ENCODE measurements at regions not wholly inside any gene's neighbourhood (a gene's known extent, or its start where the extent isn't known, plus 50 kb on each side); places are given as distances from the start of the nearest gene placed in this dataset.
"Not testable (repeated sequence)": the region's sequence is repeated elsewhere in the genome, so short reads cannot be mapped to it uniquely, and the experiment has no call there.

DNA sequence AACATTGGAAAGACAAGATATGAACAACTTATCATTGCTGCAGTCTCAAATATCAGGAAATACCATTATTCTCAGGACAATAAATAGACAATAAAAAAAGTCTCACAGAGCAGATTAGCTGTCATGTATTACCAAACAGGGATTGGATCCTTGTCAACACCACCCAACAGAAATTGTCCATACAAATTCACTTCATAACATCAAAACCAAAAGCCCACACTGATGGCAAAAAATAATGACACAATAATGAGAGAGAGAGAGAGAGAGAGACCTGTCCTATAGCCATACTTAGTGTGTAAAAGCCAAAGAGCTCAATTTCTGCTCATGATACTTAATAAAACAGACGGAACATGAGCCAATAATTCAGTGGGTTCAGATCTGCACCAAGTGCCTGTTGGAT is 96.5 kb downstream of the PPIAL4G start:
- no peak for DNase-seq (ENCODE audit: low read depth in 2 of 2, low spot score in 1 of 2)

DNA sequence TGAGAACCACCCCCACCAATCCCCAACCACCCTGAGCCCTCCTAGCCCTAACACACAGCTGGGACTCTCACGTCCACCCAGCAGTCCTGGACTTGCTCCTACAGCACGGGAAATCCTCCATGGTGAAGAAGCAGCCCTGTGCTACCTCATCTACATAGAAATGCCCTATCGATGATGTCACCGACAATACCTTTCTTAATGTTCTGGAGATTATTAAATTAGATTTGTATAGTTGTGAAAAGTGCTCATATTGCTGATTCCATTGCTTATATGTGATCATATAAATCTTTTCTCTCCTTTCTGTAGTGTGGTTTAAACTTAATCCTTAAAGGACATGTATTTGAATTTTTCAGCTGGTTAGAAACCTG is 97.1 kb downstream of the PPIAL4G start:
- DNase-seq (ENCODE audit: low read depth in 2 of 2, low spot score in 1 of 2) = not testable (repeated sequence)

DNA sequence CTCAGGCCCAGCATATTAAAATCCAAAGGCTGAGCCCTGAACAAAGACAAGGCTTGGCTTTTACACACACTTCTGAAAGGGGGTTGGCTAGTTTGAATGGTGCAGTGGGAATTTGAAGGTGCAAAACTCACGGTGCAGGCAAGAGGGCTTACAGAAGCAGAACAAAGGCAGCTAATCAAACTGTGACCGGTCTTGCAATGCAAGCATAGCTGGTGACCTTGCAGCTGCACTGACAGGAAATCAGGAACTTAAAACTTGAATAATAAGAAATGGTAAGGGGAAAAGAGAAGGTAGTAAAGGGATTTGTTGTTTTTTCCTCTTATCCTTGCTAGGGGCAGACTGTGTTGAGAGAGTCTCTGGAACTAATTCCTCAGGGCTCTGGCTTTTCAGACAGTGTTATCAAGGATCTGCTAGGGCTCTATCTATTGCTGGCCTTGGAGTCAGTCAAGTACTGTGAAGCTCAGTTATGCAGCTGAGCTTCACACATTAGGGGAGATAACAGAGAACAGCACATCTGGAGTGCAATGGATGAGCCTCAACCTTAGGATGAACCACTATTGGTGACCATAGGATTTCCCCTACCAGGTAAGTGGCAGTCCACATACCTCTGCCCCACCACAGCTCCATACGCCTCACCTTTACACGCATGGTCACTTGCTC is 97.6 kb downstream of the PPIAL4G start:
- DNase-seq (ENCODE audit: low read depth in 2 of 2, low spot score in 1 of 2) = no peak

DNA sequence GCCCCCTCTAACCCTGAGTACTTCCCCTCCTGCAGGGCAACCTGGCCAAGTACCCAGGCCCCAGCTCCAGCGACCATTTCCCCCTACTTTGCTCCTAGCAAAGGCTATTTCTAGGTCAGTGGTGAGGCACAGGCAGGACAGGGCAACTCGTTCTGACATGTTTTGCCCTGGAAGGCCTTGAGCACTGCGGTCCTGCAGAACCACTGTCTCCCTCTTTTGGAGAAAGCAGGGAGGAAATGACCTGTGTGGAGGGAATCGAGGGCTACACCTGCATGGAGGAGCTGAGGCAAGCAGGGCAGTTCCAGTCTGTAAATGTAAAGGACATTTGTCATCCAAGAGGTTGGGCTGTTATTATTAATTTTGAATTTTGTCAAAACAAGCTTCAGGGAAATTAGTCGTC is 99.1 kb downstream of the PPIAL4G start:
- DNase-seq (ENCODE audit: low read depth in 2 of 2, low spot score in 1 of 2) = no peak

DNA sequence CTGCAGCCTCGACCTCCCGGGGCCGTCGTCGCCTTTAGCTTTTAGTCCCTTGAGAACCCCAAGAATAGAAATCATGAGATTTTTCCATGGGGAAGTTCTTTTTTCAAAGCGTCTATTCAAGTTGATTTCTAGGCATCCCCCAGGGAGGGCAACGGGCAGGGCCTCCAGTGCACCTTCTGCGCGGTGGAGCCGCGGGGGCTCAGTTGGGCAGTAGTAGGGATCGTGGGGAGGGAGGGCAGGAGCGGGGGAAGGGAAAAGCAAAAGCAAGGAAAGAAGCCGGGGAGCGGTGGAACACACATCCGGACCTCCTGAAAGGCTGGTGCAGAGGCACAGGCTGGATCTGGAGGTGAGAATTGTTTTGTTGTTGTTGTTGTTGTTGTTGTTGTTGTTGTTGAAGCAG is 103.4 kb downstream of the PPIAL4G start:
- no peak for DNase-seq (ENCODE audit: low read depth in 2 of 2, low spot score in 1 of 2)

DNA sequence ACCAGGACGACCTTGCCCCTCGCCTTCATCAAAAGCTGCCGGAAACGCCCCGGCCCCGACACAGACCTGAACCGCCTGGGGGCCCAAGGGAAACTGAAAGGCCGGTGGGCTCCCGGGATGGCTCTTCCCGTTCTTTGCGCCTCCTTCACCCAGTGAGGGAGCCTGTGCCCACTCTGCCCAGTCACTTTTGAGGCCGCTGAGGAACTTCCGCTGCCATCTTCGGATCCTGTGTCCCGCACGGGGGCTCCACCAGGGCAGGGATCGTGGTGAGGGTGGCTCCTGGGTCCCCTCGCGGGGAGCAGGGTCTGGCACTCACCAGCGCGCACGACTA is 104.0 kb downstream of the PPIAL4G start:
- DNase-seq (ENCODE audit: low read depth in 2 of 2, low spot score in 1 of 2) = no peak

DNA sequence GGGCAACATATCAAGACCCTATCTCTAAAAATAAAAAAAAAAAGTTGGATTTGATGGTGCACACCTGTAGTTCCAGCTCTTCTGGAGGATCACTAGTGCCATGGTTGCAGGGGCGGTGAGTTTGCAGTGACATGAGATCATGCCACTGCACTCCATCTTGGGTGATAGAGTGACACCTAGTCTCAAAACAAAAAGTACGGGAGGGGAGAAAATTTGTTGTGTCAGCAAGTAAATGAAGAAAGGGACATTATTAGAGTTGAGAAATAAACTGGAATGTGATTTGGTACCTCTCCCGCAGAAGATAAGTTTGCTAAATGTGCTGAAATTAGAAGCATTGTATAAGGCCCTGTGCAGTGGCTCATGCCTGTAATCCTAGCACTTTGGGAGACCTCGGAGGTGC is 105.1 kb downstream of the PPIAL4G start:
- not testable (repeated sequence) for DNase-seq (ENCODE audit: low read depth in 2 of 2, low spot score in 1 of 2)

DNA sequence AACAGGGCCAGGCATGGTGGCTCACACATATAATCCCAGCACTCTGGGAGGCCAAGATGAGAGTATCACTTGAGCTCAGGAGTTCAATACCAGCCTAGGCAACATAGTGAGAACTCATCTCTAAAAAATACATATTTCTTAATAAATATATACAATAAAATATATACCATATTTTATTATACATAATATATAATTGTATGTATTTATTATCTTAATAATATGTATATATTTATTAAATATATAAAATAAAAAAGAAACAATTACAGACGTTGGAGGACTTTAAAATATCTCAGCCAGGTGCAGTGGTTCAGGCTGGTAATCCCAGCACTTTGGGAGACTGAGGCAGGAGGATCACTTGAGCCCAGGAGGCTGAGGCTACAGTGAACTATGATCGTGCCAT is 106.1 kb downstream of the PPIAL4G start:
- not testable (repeated sequence) for DNase-seq (ENCODE audit: low read depth in 2 of 2, low spot score in 1 of 2)

DNA sequence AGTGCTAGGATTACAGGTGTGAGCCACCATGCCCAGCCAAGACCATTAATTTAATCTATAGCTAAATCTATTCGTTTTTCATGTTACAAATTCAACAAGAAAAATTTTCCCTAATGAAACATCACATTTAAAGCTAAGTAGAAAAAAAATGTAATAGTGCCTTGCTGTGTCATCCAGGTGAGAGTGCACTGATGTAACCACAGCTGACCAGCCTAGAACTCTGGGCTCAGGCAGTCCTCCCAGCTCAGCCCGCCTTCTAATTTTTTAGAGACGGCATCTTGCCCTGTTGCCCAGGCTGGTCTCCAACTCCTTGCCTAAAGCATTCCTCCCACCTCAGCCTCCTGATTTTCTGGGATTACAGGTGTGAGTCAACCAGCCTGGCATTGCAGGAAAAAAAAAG is 109.0 kb downstream of the PPIAL4G start:
- no peak for DNase-seq (ENCODE audit: low read depth in 2 of 2, low spot score in 1 of 2)

DNA sequence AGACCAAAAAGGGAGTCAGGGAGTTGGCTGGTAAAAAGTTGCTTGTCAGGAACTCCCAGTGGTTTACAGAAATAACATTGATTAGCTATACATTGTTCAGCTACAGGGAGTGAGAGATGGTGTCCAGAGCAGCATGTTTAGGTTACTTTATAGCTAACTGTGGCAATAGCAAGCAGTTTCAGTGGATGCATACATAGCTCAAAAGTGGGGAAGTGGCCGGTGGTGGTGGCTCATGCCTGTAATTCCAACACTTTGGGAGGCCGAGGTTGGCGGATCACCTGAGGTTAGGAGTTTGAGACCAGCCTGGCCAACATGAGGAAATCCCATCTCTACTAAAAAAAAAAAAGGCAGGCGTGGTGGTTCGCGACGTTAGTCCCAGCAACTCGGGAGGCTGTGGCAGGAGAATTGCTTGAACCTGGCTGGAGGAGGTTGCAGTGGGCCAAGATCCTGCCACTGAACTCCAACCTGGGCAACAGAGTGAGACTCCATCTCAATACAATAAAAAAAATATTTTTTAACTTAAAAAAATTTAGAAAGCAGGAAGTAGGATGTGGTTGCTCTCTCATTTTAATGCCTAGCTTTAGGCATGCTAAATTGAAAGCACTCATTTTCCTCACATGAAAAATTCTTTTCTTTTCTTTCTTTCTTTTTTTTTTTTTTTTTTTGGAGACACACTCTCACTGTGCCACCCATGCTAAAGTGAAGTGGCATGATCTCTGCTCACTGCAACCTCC is 109.7 kb downstream of the PPIAL4G start:
- no peak for DNase-seq (ENCODE audit: low read depth in 2 of 2, low spot score in 1 of 2)

DNA sequence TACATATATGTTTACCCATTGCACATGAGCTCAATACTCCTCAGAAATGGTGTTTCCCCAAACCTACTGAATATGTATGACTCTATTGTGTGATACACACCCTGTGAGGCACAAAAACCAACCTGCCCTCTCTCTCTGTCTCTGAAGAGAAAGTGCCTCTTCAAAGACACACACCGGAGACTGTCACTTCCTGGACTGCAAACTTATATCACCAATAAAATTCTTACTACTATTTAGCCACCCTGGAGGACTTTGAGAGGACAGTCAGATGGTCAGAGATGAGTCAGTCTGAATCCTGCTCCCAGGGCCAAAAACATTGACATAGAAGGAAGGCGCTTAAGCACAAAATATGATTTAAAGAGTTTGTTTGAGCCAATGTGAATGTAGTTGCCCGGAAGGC is 110.4 kb downstream of the PPIAL4G start:
- no peak for DNase-seq (ENCODE audit: low read depth in 2 of 2, low spot score in 1 of 2)

DNA sequence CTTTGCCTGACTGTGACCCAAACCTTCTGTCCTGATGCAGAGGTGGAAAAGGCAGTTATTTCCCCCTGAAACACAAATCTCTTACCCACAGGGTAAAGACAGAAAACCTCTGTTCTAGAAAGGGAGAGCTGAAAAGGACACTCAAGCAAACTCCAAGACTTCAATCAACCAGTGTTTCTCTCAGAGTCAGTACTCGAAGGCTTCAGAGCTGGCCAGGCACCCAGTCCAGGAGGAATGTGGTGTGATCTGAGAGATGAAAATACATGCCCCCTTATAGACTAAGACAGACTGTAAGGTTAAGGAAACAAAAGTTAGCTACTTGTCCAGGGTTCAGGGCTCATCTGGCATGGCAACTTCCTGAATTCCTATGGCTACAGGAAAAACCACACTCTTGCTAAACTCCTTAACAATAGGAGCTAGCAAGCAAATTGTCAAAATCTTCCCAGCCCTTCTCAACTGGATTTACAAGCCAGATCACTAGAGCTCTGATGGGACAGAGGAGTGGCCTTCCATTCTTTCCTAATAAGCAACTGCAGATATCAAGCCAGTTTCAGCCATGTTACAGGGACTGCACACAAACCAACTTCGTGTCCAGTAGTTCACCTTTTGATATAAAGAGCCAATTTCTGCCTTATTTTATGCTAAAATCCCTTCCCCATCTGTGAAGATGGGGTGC is 110.9 kb downstream of the PPIAL4G start:
- not testable (repeated sequence) for DNase-seq (ENCODE audit: low read depth in 2 of 2, low spot score in 1 of 2)

DNA sequence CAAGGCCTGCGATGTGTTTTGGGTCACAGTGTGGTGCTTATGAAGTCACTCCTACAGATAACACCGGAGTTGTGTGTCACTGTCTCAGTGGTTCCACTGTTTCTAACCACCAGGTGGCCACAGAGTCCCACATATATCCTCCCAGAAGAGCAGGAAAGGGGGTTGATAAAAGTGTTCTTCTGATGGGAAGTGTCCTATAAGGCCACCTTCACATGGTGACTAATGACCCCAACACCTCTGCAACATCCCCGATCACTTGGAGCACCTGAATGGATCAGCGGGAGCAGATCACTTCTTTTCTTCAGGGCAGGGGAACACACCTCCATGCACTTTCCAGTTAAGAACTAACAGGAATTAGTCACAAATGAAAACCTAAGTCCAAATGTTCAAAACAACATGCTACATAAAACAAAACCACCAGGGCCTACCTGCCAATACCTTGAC is 111.5 kb downstream of the PPIAL4G start:
- peak; percentile 49 to 58 for DNase-seq (ENCODE audit: low read depth in 2 of 2, low spot score in 1 of 2)

DNA sequence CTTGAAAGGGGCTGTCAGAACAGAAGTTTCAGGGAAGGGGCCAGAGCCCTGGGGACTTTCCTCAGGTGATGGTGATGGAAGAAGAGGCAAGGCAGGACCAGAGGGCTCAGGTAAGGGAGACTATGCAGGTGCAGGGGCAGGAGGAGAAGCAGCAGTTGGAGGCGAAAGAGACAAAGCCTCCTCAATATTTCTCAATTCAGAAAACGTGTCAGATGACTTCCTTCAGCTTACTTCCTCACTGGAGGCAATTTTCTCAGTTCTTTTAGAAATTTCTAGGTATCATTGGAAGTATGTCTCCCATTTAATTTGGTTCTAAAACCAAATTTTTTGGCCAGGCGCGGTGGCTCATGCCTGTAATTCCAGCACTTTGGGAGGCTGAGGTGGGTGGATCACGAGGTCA is 112.4 kb downstream of the PPIAL4G start:
- DNase-seq (ENCODE audit: low read depth in 2 of 2, low spot score in 1 of 2) = not testable (repeated sequence)

DNA sequence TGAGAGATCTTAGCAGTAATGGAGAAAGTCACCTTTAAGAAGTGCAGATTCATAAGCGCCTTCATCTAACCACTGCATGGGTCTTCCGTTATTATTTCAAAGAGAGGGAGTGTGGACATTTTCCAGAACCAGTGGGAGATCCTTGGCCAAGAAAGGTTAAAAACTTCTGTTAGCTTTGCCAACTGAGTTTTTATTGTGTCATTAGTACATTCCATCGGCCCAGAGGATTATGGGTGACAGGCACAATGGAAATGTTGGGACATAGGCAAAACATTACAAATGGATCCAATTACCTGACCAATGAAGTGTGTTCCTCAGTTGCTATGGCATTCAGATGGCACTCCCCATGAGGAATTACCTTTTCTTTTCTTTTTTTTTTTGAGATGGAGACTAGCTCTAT is 115.5 kb downstream of the PPIAL4G start:
- no peak for DNase-seq (ENCODE audit: low read depth in 2 of 2, low spot score in 1 of 2)

DNA sequence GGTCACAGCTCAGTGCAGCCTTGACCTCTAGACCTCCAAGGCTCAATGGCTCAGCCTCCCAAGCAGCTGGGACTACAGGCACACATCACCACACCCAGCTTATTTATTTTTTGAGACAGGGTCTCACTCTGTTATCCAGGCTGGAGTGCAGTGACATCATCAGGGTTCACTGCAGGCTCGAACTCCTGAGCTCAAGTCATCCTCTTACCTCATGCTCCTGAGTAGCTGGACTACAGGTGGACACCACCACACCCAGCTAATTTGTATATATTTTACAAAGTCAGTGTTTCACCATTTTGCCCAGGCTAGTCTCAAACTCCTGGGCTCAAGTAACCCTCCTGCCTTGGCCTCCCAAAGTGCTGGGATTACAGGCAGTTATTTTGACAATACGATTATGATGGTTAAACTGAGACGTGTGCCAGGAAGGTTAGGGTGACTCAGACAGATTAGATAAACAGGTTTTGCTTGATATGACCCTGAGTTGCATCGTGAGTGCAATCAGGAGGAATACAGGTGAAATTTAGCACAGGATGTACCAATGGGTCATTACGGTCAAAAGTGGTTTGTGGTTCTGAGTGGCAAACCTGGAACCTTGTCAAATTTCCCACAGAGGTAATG is 116.9 kb downstream of the PPIAL4G start:
- DNase-seq (ENCODE audit: low read depth in 2 of 2, low spot score in 1 of 2) = not testable (repeated sequence)

DNA sequence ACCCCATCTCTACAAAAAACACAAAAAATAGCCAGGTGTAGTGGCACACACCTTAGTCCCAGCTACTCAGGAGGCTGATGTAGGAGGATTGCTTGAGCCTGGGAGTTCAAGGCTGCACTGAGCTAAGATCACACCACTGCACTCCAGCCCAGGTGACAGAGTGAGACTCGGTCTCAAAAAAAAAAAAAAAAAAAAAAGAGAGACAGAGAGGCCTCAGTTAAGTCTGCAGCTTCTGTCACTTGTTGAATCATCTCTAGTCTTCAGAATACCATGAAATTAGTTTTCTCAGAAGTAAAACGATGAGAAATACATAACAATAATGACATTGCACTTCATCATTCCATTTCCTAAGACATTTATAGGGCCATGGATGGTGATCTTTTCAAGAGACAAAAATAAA is 118.0 kb downstream of the PPIAL4G start:
- DNase-seq (ENCODE audit: low read depth in 2 of 2, low spot score in 1 of 2) = not testable (repeated sequence)

DNA sequence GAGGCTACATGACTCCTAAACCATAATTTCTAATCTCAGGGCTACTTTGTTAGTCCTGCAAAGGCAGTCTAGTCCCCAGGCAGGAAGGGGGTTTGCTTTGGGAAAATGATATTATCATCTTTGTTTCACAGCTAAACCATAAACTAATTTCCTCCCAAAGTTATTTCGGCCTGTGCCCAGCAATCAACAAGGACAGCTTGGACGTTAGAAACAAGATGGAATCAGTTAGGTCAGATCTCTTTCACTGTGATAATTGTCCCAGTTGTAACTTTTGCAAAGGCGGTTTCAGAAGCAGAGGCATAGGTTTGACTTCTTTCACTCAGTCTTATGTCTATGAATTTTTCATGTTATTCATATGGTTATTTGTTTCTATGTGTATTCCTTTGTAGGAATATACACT is 119.1 kb downstream of the PPIAL4G start:
- DNase-seq (ENCODE audit: low read depth in 2 of 2, low spot score in 1 of 2) = not testable (repeated sequence)

DNA sequence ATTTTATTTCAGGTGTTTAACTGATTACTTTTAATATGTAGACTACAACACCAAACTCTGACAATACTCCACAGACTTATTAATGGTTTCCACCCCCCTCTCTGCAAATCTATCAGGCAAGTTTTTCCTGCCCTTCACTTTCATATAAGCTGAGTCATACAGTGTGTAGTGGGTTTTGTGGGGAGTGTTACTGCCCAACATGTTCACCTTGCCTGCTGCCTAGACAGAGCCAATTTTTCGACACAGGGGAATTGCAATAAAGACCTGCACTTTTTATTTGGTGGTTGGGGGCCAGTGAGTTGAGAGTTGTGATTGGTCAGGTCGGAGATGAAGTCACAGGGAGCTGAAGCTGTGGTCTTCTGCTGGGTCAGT is 119.7 kb downstream of the PPIAL4G start:
- no peak for DNase-seq (ENCODE audit: low read depth in 2 of 2, low spot score in 1 of 2)

DNA sequence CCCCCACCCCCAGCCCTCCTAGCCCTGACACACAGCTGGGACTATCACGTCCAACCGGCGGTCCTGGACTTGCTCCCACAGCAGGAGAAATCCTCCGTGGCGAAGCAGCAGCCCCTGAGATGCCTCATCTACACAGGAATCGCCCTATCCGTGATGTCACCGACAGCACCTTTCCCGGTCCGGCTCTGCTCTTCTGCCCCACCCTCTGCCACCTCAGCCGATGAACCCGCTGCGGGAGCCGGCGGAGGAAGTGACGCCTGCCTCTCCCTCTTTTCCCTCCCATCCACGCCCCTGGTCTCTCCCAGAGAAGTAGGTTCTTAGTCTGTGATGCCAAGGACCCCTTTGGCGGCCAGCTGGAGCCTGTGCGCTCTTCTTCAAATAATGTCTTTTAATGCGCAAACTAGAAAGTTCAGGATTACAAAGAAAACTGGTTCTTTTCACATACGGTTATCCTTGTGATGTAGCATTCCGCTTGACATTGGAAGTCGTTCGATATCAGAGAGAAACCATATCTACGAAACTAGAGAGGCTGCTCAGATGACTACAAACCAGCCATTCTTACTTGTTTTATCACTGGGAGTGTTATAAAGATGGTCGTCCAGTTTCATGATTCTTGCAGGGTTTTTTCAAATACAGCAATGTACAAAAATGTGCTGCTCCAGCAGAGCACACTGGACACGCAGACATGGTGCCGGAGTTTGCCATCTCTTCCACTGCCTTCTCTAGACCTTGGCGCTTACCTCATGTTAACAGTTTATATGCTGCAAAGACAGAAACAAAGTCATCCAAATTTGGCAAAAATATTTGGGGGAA is 120.3 kb downstream of the PPIAL4G start:
- DNase-seq (ENCODE audit: low read depth in 2 of 2, low spot score in 1 of 2) = no peak

DNA sequence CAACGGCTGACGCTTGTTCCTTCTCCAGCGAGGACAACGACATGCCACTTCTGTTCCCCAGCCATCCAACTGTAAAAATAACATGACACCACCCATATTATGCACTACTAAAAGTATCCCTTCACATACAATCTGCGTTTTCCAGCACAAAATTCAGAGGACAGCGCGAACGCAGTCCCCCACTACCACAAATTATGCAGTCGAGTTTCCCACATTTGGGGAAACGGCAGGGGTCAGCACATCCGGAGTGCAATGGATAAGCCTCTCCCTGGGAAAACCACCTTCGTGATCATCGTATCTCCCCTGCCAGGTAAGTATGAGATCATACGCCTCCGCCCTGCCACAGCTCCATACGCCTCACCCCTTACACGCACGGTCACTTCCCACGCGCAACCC is 120.9 kb downstream of the PPIAL4G start:
- no peak for DNase-seq (ENCODE audit: low read depth in 2 of 2, low spot score in 1 of 2)

Data from stimulated activated CD8-positive, alpha-beta memory T cell treated with anti-CD3 and anti-CD28 coated beads, Interleukin-4, amount 100 ng/mL, for 1 hour (primary cell).